HG03575 (cell line): ENCODE measurements at regions not wholly inside any gene's neighbourhood (a gene's known extent, or its start where the extent isn't known, plus 50 kb on each side); places are given as distances from the start of the nearest gene placed in this dataset.

Experiments
- ATAC-seq: cut with Tn5 transposase; IDR thresholded peaks from one replicate; pipeline ENCODE4 v1.9.1; 2021; ENCODE audit not compliant: unreplicated experiment, insufficient number of reproducible peaks, low FRiP score; ENCODE audit errors: extremely low read depth

GRCh38 chr3:110811050-110811449, 260.6 kb upstream of the NECTIN3 start:
- ATAC-seq, result no peak

GRCh38 chr3:110813541-110813940, 258.1 kb upstream of the NECTIN3 start:
- ATAC-seq, result no peak

- ATAC-seq, result peak; percentile 91
These were observed 257.2 kb upstream of the NECTIN3 start for GRCh38 chr3:110814170-110815007.

- no peak for ATAC-seq
These were observed 256.5 kb upstream of the NECTIN3 start for GRCh38 chr3:110815008-110815583.

- ATAC-seq, result no peak
These were observed 255.6 kb upstream of the NECTIN3 start for GRCh38 chr3:110816008-110816407.

- no peak for ATAC-seq
These were observed 250.0 kb upstream of the NECTIN3 start for GRCh38 chr3:110821586-110821985.

GRCh38 chr3:110822971-110823370, 248.6 kb upstream of the NECTIN3 start:
- no peak for ATAC-seq

- no peak for ATAC-seq
These were observed 224.6 kb upstream of the NECTIN3 start for GRCh38 chr3:110846971-110847370.

GRCh38 chr3:110849064-110849463, 222.6 kb upstream of the NECTIN3 start:
- no peak for ATAC-seq

- ATAC-seq, result no peak
These were observed 219.9 kb upstream of the NECTIN3 start for GRCh38 chr3:110851736-110852135.

GRCh38 chr3:110855207-110855606, 216.4 kb upstream of the NECTIN3 start:
- no peak for ATAC-seq

GRCh38 chr3:110856916-110857315, 214.7 kb upstream of the NECTIN3 start:
- ATAC-seq, result no peak

GRCh38 chr3:110858549-110858948, 213.1 kb upstream of the NECTIN3 start:
- ATAC-seq, result no peak

- no peak for ATAC-seq
These were observed 212.3 kb upstream of the NECTIN3 start for GRCh38 chr3:110859336-110859735.

- ATAC-seq, result no peak
These were observed 211.6 kb upstream of the NECTIN3 start for GRCh38 chr3:110859993-110860392.

- no peak for ATAC-seq
These were observed 205.7 kb upstream of the NECTIN3 start for GRCh38 chr3:110865934-110866333.

GRCh38 chr3:110868106-110868505, 203.5 kb upstream of the NECTIN3 start:
- no peak for ATAC-seq

GRCh38 chr3:110869736-110870135, 201.9 kb upstream of the NECTIN3 start:
- no peak for ATAC-seq

GRCh38 chr3:110871869-110872268, 199.7 kb upstream of the NECTIN3 start:
- ATAC-seq, result no peak

GRCh38 chr3:110878692-110879091, 192.9 kb upstream of the NECTIN3 start:
- no peak for ATAC-seq

GRCh38 chr3:110881069-110881468, 190.5 kb upstream of the NECTIN3 start:
- ATAC-seq, result no peak
